Effector CD4-positive, alpha-beta T cell (primary cell): ENCODE measurements at regions not wholly inside any gene's neighbourhood (a gene's known extent, or its start where the extent isn't known, plus 50 kb on each side); places are given as distances from the start of the nearest gene placed in this dataset.
"Not testable (repeated sequence)": the region's sequence is repeated elsewhere in the genome, so short reads cannot be mapped to it uniquely, and the experiment has no call there.

Experiments
- DNase-seq: peaks from one replicate; pipeline ENCODE4 v3.0.0-alpha.2; 2020

DNA sequence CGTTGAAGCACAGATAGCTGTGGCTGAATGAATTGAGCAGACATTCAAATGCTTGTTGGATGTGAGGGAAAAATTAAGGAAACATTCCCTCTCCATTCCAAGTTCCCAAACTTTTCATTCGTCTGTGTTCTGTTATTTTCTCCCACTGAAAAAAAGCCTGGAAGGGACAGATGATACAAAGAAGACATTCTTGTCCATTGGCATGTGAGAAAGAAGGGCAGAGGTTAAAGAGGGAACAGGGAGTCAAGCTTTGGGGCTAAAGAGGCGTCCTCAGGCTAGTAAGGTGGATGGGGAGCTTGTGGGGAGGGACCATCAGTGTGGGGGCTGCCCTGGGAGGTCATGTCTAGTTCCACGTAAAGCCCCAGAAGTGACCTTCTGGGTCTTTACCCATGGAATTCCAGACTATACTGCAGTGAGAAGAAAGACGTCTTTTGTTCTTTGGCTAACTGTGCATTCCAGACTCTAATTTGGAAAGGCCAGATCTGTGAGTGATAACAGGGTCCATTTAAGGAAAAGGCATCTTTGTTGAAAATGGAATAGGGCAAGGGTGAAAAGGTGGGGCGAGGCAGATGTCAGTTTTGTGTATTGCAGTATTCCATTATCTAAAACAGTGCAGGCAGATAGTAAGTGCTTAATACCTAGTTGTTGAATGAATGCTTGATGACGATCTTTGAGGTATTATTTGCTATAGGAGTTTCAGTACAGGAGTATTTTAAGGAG, 117.5 kb downstream of the SOX4 start:
- DNase-seq = no peak

- no peak for DNase-seq
Observed at GRCh38 chr6:21712213-21712612, 118.7 kb downstream of the SOX4 start.

GRCh38 chr6:21713481-21713880, 119.9 kb downstream of the SOX4 start:
- no peak for DNase-seq

GRCh38 chr6:21715180-21715579, 121.6 kb downstream of the SOX4 start:
- no peak for DNase-seq

DNA sequence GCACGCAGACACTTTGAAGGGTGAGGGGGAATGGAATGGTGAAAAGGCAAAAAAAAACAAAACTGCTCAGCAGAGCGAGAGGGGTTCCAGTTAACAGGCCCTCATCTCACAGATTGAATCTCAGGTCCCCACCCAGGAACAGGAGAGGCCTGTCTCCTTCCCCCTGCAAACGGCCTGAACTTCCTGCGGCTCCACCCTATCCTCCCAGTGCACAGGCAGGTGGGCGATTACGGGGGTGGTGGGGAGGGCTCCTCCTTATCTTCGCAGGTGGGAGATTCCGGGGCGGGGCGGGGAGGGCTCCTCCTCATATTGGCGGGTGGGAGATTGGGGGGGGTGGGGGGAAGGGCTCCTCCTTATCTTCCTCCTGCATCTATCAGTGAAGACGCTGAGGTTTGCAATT, 129.0 kb downstream of the SOX4 start:
- DNase-seq = no peak

DNA sequence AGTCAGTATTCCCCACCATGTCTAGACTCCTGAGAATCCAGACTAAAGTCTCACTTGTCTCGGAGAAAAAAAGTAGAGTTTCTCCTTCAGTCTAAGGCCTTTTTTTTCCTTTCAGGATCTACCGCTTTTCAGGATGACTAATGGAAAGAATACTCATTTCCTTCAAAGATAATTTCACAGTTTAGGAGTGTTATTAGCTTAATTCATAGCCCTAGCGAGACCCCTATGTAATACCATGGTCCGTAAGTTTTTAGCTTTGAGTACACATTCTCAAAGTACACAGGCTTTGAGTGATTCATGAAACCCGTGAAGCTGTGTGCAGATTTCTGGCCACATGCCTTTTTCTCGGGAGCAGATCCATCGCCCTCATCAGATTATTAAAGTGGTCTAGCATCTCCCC, 133.1 kb downstream of the SOX4 start:
- no peak for DNase-seq

GRCh38 chr6:21728141-21728540, 134.6 kb downstream of the SOX4 start:
- no peak for DNase-seq

- no peak for DNase-seq
Observed at GRCh38 chr6:21729431-21729830, 135.9 kb downstream of the SOX4 start.

- no peak for DNase-seq
Observed at GRCh38 chr6:21730533-21730932, 137.0 kb downstream of the SOX4 start.

DNA sequence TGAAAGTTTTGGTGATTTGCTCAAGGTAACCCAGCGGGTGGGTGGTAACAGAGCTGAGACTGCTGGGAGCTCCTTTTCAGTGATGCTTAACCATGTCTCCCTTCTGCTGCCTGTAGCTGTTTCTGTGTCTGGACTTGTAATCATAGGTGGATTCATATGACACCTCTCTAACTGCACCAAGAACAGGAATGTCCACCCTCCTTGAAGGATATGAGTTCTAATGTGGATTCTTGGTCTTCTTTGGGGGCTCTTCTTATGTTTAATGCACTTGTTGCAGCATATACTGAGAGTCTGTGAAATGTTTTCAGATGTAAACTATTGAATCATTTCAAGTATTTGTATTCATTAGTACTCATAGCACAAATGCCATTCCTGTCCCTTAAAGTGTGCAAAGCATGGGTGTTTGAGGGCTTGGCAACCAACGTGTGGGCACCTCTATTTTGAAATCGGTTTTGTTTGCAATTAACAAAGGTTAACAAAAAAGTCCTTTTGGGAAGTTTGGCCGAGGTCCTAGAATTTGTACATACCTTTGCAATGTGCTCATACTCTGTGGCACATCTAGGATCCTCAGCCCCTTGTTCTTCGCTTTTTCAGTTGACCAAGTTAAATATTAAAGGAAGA, 138.0 kb downstream of the SOX4 start:
- DNase-seq = no peak

GRCh38 chr6:21732032-21732730, 138.6 kb downstream of the SOX4 start:
- DNase-seq = not testable (repeated sequence)

GRCh38 chr6:21732731-21733130, 139.2 kb downstream of the SOX4 start:
- DNase-seq = no peak

DNA sequence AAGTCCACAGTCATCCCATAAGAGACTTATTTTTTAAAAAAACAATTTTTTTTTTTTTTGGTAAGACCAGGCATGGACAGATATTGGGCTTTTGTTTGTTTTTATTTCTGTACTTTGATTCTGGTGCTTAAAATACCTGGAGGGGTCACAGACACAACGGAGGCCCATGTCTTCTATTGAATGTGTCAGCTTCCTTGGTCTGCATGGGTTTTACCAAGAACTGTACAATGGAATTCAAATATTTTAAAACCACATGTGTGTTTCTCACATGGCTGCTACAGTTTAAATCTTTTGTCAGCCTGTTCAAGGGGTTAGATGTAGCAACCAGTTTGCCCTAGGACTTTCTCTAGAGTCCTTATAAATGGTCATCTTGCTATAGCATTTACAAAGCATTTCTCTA, 139.8 kb downstream of the SOX4 start:
- DNase-seq = no peak

DNA sequence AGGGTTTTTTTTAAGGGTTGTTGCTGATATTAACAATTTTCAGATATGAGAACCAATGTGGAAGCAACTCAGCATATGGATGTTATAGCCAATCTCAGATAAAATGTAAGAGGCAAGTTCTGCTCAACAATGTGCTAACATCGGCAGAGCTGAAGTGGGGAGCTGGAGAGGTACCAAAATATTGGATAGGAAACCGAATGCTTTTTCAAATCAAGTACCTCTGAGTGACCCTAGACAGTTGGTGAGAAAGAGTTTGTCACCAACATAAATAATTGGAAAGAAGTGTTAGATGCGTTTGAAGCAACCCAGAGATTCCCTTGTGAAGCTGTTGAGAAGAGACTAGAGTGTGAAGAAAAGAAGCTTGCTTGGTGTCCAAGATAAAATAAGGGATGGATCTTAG, 140.7 kb downstream of the SOX4 start:
- no peak for DNase-seq

DNA sequence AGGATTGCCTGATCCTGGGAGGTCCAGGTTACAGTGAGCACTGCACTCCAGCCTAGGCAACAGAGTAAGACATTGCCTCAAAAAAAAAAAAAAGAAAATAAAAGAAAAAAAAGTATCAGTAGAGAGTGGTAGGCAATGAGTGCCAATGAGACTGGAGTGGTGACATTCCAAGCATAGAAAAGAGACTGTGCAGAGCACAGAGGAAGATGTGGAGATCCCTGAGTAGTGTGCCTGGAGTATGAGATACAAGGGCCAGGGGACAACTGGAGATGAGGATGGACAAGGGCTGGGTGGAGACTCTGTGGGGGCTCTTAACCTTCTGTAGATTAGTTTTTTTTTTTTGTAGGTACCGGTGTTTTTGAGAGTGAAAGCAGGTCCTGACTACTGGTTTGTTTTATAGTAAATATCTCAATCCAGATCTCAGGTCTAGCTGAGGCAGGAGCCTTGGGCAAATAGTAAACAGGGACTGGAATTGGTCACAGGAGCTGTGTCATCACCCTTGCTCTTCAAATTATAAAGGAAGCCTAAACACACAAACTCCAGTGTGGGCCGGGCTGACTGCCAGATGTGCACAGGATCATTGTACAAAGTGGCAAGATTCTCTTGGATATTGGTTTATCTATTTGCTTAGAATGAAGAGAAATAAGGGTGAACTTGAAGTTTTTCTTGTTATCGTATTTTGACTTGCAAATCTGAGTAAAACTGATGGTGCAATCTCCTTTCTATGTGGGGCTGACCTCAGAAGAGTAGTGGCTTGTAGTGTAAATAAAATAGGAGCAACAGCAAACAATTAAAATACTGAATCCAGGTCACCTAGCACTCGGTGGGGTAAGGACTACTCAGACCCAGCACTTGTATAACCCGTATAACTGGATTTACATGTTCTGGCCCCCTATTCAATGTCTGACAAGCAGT, 144.9 kb downstream of the SOX4 start:
- no peak for DNase-seq

GRCh38 chr6:21739241-21739640, 145.7 kb downstream of the SOX4 start:
- no peak for DNase-seq

DNA sequence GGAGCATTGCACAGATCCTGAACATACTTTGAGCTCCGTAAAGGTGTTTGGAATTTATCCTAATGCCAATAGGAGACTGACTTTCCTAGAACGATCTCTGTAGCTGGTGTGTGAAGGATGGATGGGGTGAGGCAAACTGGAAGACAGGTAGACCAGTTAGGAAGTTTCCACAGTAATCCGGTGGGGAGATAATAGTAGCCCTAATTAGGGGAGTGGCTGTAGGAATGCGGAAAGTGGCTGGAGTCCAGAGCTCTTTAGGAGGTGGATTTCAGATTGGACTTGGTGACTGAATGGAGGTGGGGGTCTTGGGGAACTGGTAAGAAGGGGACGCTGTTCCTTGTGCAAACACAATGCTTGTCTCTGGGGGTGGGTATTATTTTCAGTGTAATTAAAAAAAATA, 146.3 kb downstream of the SOX4 start:
- DNase-seq = no peak

DNA sequence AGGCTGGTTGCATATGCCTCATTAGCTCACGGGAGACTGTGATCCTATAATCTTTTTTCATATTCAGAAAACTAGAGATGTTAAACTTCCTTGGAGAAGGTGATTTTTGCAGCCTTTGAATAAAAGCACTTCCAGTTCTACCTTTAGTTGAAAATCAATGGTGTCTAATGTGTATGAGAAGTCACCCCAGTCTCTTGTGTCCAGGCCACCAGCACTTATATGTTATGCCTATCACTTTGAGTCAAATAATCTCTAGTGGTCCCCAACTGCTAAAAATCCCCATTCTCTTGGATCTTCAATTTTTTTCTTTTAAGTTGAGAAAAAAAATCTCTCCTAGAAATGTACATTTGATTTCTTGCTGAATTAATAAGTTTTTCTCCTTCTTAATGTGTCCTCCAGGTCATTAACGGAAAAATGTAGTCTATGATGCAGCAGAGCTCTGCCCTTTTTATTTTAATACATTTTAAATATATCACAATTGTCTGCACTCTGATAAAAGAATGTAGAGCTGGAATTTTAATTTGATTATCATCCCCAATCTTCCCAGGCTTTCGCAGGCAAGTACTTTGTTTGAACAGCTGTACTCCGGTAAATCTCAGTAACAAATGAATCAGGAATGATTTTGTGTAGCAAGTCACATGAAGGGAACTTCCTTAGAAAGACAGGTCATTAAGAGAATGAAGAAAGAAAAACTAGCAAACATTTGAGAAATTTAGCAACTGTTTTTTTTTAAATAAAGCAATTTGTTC, 147.0 kb downstream of the SOX4 start:
- DNase-seq = no peak

- no peak for DNase-seq
Observed at GRCh38 chr6:21741221-21742109, 147.9 kb downstream of the SOX4 start.

GRCh38 chr6:21742238-21742660, 148.7 kb downstream of the SOX4 start:
- no peak for DNase-seq

GRCh38 chr6:21744331-21744730, 150.8 kb downstream of the SOX4 start:
- no peak for DNase-seq
